H1 (cell line): ENCODE measurements at regions not wholly inside any gene's neighbourhood (a gene's known extent, or its start where the extent isn't known, plus 50 kb on each side); places are given as distances from the start of the nearest gene placed in this dataset.

Experiments
- CTCF ChIA-PET: fragments of 300-600 bp; sonication (Branson Sonifier 250); formaldehyde crosslinking; loops from one replicate; lab custom pipeline; 2021; ENCODE audit not compliant: partially characterized antibody; lab: Charles Lee
- POLR2A ChIA-PET: fragments of 300-600 bp; sonication (Branson Sonifier 250); formaldehyde crosslinking; loops from one replicate; lab custom pipeline; 2021; ENCODE audit warnings: inconsistent platforms; ENCODE audit not compliant: partially characterized antibody; lab: Charles Lee
- DNase-seq, 2 experiments: peaks; one replicate each; pipeline versions ENCODE4 v3.0.0 to v3.0.0-alpha.2; 2010 to 2022; ENCODE audit warnings: low spot score in 2 of 2, low read depth in 1 of 2, mixed read lengths in 1 of 2
- FAIRE-seq: peaks from 2 replicates; lab custom pipeline; 2011; peaks lifted over from hg19 to GRCh38; lab: Jason Lieb, UNC
- H2AFZ ChIP-seq: 2 replicates; pipeline ENCODE4 v1.8.1; 2012; ENCODE audit warnings: low read length, inconsistent platforms
- H2AK5ac ChIP-seq: 2 replicates; pipeline ENCODE4 v1.6.1; 2013; ENCODE audit warnings: low read depth, low read length
- H2BK120ac ChIP-seq: replicated peaks from 2 replicates; pipeline ENCODE3; 2013; ENCODE audit warnings: low read depth, low read length, inconsistent platforms
- H2BK12ac ChIP-seq: 2 replicates; pipeline ENCODE4 v1.6.1; 2013; ENCODE audit warnings: low read depth, low read length
- H2BK15ac ChIP-seq: 2 replicates; pipeline ENCODE4 v1.6.1; 2013; ENCODE audit warnings: low read length
- H2BK20ac ChIP-seq: 2 replicates; pipeline ENCODE4 v1.6.1; 2013; ENCODE audit warnings: low read length
- H2BK5ac ChIP-seq: 2 replicates; pipeline ENCODE4 v1.6.1; 2013; ENCODE audit warnings: low read depth, low read length
- H3K14ac ChIP-seq: 2 replicates; pipeline ENCODE4 v1.6.1; 2013; ENCODE audit warnings: inconsistent platforms; ENCODE audit not compliant: insufficient read length
- H3K18ac ChIP-seq: 2 replicates; pipeline ENCODE4 v1.6.1; 2013; ENCODE audit warnings: low read length; ENCODE audit errors: extremely low read depth
- H3K23ac ChIP-seq: 2 replicates; pipeline ENCODE4 v1.6.1; 2013; ENCODE audit warnings: inconsistent platforms; ENCODE audit not compliant: insufficient read length
- H3K23me2 ChIP-seq: 2 replicates; pipeline ENCODE4 v1.6.1; 2013; ENCODE audit warnings: low read depth, low read length
- H3K27ac ChIP-seq: 2 replicates; pipeline ENCODE4 v1.6.1; 2011; ENCODE audit warnings: low read depth, low read length, inconsistent platforms
- H3K27me3 ChIP-seq, 4 experiments: replicated peaks in 1 of 4; 1 replicate in 1 of 4; 2 replicates in 3 of 4; pipeline versions ENCODE4 v1.6.1 to v1.8.1; 2011 to 2013; ENCODE audit warnings: low read length in 3 of 4, mild to moderate bottlenecking in 3 of 4, inconsistent platforms in 2 of 4, mixed read lengths in 2 of 4, moderate library complexity in 1 of 4; ENCODE audit not compliant: control insufficient read depth in 3 of 4, insufficient read depth in 3 of 4; ENCODE audit errors: extremely low read depth in 1 of 4
- H3K36me3 ChIP-seq, 4 experiments: 2 replicates each; pipeline versions ENCODE4 v1.6.1 to v1.8.1; 2011 to 2013; ENCODE audit warnings: mild to moderate bottlenecking in 4 of 4, low read length in 3 of 4, moderate library complexity in 2 of 4, control low read depth in 1 of 4, inconsistent platforms in 1 of 4; ENCODE audit not compliant: insufficient read depth in 4 of 4, control insufficient read depth in 2 of 4
- H3K4ac ChIP-seq: replicated peaks from 2 replicates; pipeline ENCODE3; 2013; ENCODE audit warnings: low read length, low read depth, mixed read lengths, inconsistent platforms; ENCODE audit not compliant: insufficient read length
- H3K4me1 ChIP-seq, 4 experiments: replicated peaks in 1 of 4; 1 replicate in 1 of 4; 2 replicates in 3 of 4; pipeline versions ENCODE4 v1.6.1 to v1.8.1; 2011 to 2013; ENCODE audit warnings: low read length in 3 of 4, inconsistent platforms in 2 of 4, mixed read lengths in 1 of 4; ENCODE audit not compliant: insufficient read depth in 4 of 4, control insufficient read depth in 3 of 4
- H3K4me2 ChIP-seq, 2 experiments: 2 replicates each; pipeline versions ENCODE4 v1.6.1 to v1.8.1; 2011 to 2013; ENCODE audit warnings: low read depth in 2 of 2, low read length in 2 of 2, control low read depth in 1 of 2, inconsistent platforms in 1 of 2, mild to moderate bottlenecking in 1 of 2; ENCODE audit not compliant: insufficient read depth in 1 of 2
- H3K4me3 ChIP-seq, 4 experiments: fragments of 200-600, 300-600 bp in 1 of 4; sonication (generic), shearing (Covaris generic), sonication (Bioruptor Twin) in 1 of 4; 2 replicates each; pipeline versions ENCODE4 v1.5.1 to v1.8.1; 2011 to 2016; ENCODE audit warnings: low read length in 4 of 4, low read depth in 3 of 4, control low read depth in 2 of 4, inconsistent platforms in 2 of 4, mild to moderate bottlenecking in 2 of 4, mixed read lengths in 1 of 4, moderate library complexity in 1 of 4; ENCODE audit not compliant: insufficient read depth in 2 of 4; ENCODE audit errors: extremely low read depth in 1 of 4
- H3K56ac ChIP-seq: replicated peaks from 2 replicates; pipeline ENCODE3; 2013; ENCODE audit warnings: low read depth, mild to moderate bottlenecking, mixed read lengths, low read length, inconsistent platforms; ENCODE audit not compliant: insufficient read length
- H3K79me1 ChIP-seq: 2 replicates; pipeline ENCODE4 v1.6.1; 2013; ENCODE audit warnings: low read depth, low read length, control low read depth
- H3K79me2 ChIP-seq, 2 experiments: 2 replicates each; pipeline versions ENCODE4 v1.6.1 to v1.8.1; 2012 to 2013; ENCODE audit warnings: low read length in 2 of 2, mild to moderate bottlenecking in 2 of 2, inconsistent platforms in 1 of 2; ENCODE audit not compliant: insufficient read depth in 2 of 2, control insufficient read depth in 1 of 2
- H3K9ac ChIP-seq, 4 experiments: replicated peaks in 1 of 4; 1 replicate in 1 of 4; 2 replicates in 3 of 4; pipeline versions ENCODE4 v1.6.1 to v1.8.1; 2011 to 2013; ENCODE audit warnings: low read depth in 3 of 4, low read length in 3 of 4, control low read depth in 2 of 4, mild to moderate bottlenecking in 2 of 4, moderate library complexity in 2 of 4, inconsistent platforms in 1 of 4; ENCODE audit errors: extremely low read depth in 1 of 4
- H3K9me3 ChIP-seq, 2 experiments: 2 replicates each; pipeline versions ENCODE4 v1.6.1 to v1.8.1; 2012 to 2013; ENCODE audit warnings: mild to moderate bottlenecking in 2 of 2, moderate library complexity in 2 of 2, control low read depth in 1 of 2, inconsistent platforms in 1 of 2, low read depth in 1 of 2, low read length in 1 of 2, mixed read lengths in 1 of 2; ENCODE audit not compliant: insufficient read depth in 2 of 2
- H4K20me1 ChIP-seq, 2 experiments: replicated peaks in 1 of 2; 2 replicates each; pipeline versions ENCODE3 to v1.8.1; 2011 to 2013; ENCODE audit warnings: inconsistent platforms in 2 of 2, low read length in 2 of 2, mild to moderate bottlenecking in 1 of 2; ENCODE audit not compliant: insufficient read depth in 2 of 2, control insufficient read depth in 1 of 2
- H4K5ac ChIP-seq: 2 replicates; pipeline ENCODE4 v1.6.1; 2013; ENCODE audit warnings: low read length, low read depth, mixed read lengths, inconsistent platforms; ENCODE audit not compliant: insufficient read length
- H4K8ac ChIP-seq: 2 replicates; pipeline ENCODE4 v1.8.0; 2013; ENCODE audit warnings: mild to moderate bottlenecking, moderate library complexity, low read length, inconsistent platforms; ENCODE audit not compliant: insufficient read depth; ENCODE audit errors: extremely low read depth
- H4K91ac ChIP-seq: replicated peaks from 2 replicates; pipeline ENCODE3; 2013; ENCODE audit warnings: low read length, mixed read lengths, inconsistent platforms; ENCODE audit not compliant: insufficient read length
- CHD2 ChIP-seq: IDR thresholded peaks from 2 replicates; pipeline ENCODE4 v1.6.1; 2012; ENCODE audit warnings: low read length, improper control_type of control experiment
- CTBP2 ChIP-seq: IDR thresholded peaks from 2 replicates; pipeline ENCODE4 v1.7.0; 2011; ENCODE audit warnings: borderline replicate concordance, mild to moderate bottlenecking, moderate library complexity, mixed read lengths, low read length; ENCODE audit not compliant: insufficient read depth, insufficient read length
- EGR1 ChIP-seq: IDR thresholded peaks from 2 replicates; pipeline ENCODE4 v1.6.1; 2011; ENCODE audit warnings: low read depth, low read length, borderline replicate concordance
- MAFK ChIP-seq: IDR thresholded peaks from 2 replicates; pipeline ENCODE4 v1.6.1; 2012; ENCODE audit warnings: low read depth, mild to moderate bottlenecking, improper control_type of control experiment, low read length
- SIRT6 ChIP-seq: IDR thresholded peaks from one replicate; pipeline ENCODE4 v1.7.1; 2012; ENCODE audit warnings: low read length, inconsistent platforms
- TEAD4 ChIP-seq: IDR thresholded peaks from 2 replicates; pipeline ENCODE4 v1.6.1; 2012; ENCODE audit warnings: low read depth, low read length, inconsistent platforms, mixed read lengths
- WGBS, 2 experiments: shearing (Covaris generic) in 1 of 2; methylation state at CpG; one replicate each; pipeline versions ENCODE4 v1.1.6 to v1.1.7; 2013 to 2015; ENCODE audit warnings: low lambda C conversion rate in 2 of 2, mixed read lengths in 2 of 2, inconsistent platforms in 1 of 2, low coverage in 1 of 2, missing lambda C conversion rate in 1 of 2; ENCODE audit not compliant: insufficient replicate concordance in 2 of 2, insufficient coverage in 1 of 2, insufficient read length in 1 of 2; ENCODE audit errors: extremely low coverage in 1 of 2, missing lambda C conversion rate in 1 of 2; 5-methylcytosine and 5-hydroxymethylcytosine counted together
- TF ChIP-seq, protein P1 (sequence below): IDR thresholded peaks from 2 replicates; pipeline ENCODE4 v1.6.1; 2012; ENCODE audit warnings: low read length, inconsistent platforms

DNA sequence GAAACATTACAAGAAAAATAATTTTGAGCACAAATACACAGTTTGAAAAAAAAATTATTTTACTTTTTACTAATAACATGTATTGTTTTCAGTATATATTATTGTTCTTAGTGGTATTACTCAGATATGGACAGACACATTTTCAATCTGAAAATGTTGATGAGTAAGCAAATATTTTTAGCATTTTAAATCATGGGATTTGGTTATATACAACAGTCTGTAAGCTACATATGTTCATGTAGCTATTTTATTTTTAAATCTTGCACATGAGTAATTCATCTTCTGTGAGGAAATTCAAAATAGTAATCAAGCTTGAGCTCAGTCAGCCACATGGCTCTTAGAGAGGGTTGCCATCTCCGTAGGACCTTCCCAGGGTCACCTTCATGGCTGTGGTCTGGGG is 471.9 kb downstream of the QKI start:
- TF ChIP-seq CTBP2 (no peak), EGR1 (no peak), TEAD4 (no peak), CHD2 (no peak), MAFK (peak; percentile 60; the same call in 1 of the 2 replicates), SIRT6 (no peak)
- TF ChIP-seq, protein P1, sequence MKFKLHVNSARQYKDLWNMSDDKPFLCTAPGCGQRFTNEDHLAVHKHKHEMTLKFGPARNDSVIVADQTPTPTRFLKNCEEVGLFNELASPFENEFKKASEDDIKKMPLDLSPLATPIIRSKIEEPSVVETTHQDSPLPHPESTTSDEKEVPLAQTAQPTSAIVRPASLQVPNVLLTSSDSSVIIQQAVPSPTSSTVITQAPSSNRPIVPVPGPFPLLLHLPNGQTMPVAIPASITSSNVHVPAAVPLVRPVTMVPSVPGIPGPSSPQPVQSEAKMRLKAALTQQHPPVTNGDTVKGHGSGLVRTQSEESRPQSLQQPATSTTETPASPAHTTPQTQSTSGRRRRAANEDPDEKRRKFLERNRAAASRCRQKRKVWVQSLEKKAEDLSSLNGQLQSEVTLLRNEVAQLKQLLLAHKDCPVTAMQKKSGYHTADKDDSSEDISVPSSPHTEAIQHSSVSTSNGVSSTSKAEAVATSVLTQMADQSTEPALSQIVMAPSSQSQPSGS: no peak
- H3K18ac ChIP-seq: no peak overlapping the region
- no peaks in the 10 kb centered on the region for H3K79me1 ChIP-seq
- CTCF ChIA-PET: interaction anchor here (0.6 to 1.1 kb wide), 2 partner anchors 11 to 182 kb away, joined by 4 read pairs; no protein-coding TSS in a partner anchor
- no peak for DNase-seq
- no peak overlapping the region for H3K4me3 ChIP-seq
- H2BK15ac ChIP-seq: no peak overlapping the region
- no peak overlapping the region for H2AK5ac ChIP-seq
- FAIRE-seq: no peak
- POLR2A ChIA-PET: no interaction called here
- H3K79me2 ChIP-seq: no peaks in the 10 kb centered on the region
- no peak overlapping the region for H3K23ac ChIP-seq
- no peak overlapping the region for H3K27ac ChIP-seq
- H4K91ac ChIP-seq: no peak overlapping the region
- H3K9ac ChIP-seq: no peak overlapping the region
- H3K4me1 ChIP-seq: no peaks in the 10 kb centered on the region
- no peaks in the 10 kb centered on the region for H4K20me1 ChIP-seq
- H3K9me3 ChIP-seq: peaks cover 0 to 3% of the 10 kb centered on the region in 2 experiments; a peak in 1 of 4 replicates
- H2AFZ ChIP-seq: no peak overlapping the region
- H3K4me2 ChIP-seq: no peak overlapping the region
- no peaks in the 10 kb centered on the region for H3K23me2 ChIP-seq
- no peak overlapping the region for H2BK120ac ChIP-seq
- no peak overlapping the region for H2BK12ac ChIP-seq
- H3K14ac ChIP-seq: no peak overlapping the region
- H3K56ac ChIP-seq: no peak overlapping the region
- no peaks in the 10 kb centered on the region for H3K27me3 ChIP-seq
- no peak overlapping the region for H2BK20ac ChIP-seq
- H3K4ac ChIP-seq: no peak overlapping the region
- 85% methylated on average over 1 of the region's 1 CpG; no CpG with 5 or more reads in 1 of the 2 experiments for WGBS, 2 experiments
- H4K5ac ChIP-seq: no peak overlapping the region
- H2BK5ac ChIP-seq: no peak overlapping the region
- H4K8ac ChIP-seq: no peak overlapping the region
- H3K36me3 ChIP-seq: no peaks in the 10 kb centered on the region
